ENCODE measurements at regions not wholly inside any gene's neighbourhood (a gene's known extent, or its start where the extent isn't known, plus 50 kb on each side); places are given as distances from the start of the nearest gene placed in this dataset.

DNA sequence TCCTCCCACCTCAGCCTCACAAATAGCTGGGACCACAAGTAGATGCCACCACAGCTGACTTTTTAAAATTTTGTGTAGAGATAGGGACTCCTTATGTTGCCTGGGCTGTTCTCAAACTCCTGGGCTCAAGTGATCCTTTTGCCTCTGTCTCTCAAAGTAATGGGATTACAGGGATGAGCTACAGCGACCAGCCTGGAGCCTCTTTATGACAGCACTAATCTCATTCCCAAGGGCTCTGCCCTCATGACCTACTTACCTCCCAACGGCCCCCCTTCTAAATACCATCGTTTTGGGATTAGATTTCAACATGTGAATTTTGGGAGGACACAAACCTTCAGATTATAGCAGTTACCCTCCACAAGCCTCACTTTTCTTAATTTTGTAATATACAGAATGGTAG, 150.6 kb upstream of the FUT8 start:
- TF ChIP-seq EZH2 (IDR thresholded peaks at IDR 0.05; ENCODE audit: low read depth, unreplicated experiment) (no peak), ZNF331 (CRISPR knock-in tag; IDR thresholded peaks at IDR 0.05; ENCODE audit: low read depth) (no peak), POLR2AphosphoS5 (IDR thresholded peaks at IDR 0.05; ENCODE audit: low read depth) (no peak), EZH2phosphoT487 (IDR thresholded peaks at IDR 0.05; ENCODE audit: unreplicated experiment) (no peak), ETS1 (IDR thresholded peaks at IDR 0.05) (no peak), JUNB (IDR thresholded peaks at IDR 0.05; ENCODE audit: unreplicated experiment) (no peak), CREB1 (CRISPR knock-in tag; IDR thresholded peaks at IDR 0.05; ENCODE audit: low read depth) (no peak), ZNF114 (CRISPR knock-in tag; IDR thresholded peaks at IDR 0.05) (no peak), NANOG (IDR thresholded peaks at IDR 0.05; ENCODE audit: borderline replicate concordance) (no peak), STAT1 (IDR thresholded peaks at IDR 0.05; ENCODE audit: unreplicated experiment) (no peak)
- TF ChIP-seq, protein P1, sequence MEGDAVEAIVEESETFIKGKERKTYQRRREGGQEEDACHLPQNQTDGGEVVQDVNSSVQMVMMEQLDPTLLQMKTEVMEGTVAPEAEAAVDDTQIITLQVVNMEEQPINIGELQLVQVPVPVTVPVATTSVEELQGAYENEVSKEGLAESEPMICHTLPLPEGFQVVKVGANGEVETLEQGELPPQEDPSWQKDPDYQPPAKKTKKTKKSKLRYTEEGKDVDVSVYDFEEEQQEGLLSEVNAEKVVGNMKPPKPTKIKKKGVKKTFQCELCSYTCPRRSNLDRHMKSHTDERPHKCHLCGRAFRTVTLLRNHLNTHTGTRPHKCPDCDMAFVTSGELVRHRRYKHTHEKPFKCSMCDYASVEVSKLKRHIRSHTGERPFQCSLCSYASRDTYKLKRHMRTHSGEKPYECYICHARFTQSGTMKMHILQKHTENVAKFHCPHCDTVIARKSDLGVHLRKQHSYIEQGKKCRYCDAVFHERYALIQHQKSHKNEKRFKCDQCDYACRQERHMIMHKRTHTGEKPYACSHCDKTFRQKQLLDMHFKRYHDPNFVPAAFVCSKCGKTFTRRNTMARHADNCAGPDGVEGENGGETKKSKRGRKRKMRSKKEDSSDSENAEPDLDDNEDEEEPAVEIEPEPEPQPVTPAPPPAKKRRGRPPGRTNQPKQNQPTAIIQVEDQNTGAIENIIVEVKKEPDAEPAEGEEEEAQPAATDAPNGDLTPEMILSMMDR (conservative IDR thresholded peaks at IDR 0.05; ENCODE audit: low read depth in 2 of 2): no peak
- TF ChIP-seq, protein P2, sequence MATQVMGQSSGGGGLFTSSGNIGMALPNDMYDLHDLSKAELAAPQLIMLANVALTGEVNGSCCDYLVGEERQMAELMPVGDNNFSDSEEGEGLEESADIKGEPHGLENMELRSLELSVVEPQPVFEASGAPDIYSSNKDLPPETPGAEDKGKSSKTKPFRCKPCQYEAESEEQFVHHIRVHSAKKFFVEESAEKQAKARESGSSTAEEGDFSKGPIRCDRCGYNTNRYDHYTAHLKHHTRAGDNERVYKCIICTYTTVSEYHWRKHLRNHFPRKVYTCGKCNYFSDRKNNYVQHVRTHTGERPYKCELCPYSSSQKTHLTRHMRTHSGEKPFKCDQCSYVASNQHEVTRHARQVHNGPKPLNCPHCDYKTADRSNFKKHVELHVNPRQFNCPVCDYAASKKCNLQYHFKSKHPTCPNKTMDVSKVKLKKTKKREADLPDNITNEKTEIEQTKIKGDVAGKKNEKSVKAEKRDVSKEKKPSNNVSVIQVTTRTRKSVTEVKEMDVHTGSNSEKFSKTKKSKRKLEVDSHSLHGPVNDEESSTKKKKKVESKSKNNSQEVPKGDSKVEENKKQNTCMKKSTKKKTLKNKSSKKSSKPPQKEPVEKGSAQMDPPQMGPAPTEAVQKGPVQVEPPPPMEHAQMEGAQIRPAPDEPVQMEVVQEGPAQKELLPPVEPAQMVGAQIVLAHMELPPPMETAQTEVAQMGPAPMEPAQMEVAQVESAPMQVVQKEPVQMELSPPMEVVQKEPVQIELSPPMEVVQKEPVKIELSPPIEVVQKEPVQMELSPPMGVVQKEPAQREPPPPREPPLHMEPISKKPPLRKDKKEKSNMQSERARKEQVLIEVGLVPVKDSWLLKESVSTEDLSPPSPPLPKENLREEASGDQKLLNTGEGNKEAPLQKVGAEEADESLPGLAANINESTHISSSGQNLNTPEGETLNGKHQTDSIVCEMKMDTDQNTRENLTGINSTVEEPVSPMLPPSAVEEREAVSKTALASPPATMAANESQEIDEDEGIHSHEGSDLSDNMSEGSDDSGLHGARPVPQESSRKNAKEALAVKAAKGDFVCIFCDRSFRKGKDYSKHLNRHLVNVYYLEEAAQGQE (IDR thresholded peaks at IDR 0.05; ENCODE audit: unreplicated experiment): no peak
- TF ChIP-seq, protein P3, sequence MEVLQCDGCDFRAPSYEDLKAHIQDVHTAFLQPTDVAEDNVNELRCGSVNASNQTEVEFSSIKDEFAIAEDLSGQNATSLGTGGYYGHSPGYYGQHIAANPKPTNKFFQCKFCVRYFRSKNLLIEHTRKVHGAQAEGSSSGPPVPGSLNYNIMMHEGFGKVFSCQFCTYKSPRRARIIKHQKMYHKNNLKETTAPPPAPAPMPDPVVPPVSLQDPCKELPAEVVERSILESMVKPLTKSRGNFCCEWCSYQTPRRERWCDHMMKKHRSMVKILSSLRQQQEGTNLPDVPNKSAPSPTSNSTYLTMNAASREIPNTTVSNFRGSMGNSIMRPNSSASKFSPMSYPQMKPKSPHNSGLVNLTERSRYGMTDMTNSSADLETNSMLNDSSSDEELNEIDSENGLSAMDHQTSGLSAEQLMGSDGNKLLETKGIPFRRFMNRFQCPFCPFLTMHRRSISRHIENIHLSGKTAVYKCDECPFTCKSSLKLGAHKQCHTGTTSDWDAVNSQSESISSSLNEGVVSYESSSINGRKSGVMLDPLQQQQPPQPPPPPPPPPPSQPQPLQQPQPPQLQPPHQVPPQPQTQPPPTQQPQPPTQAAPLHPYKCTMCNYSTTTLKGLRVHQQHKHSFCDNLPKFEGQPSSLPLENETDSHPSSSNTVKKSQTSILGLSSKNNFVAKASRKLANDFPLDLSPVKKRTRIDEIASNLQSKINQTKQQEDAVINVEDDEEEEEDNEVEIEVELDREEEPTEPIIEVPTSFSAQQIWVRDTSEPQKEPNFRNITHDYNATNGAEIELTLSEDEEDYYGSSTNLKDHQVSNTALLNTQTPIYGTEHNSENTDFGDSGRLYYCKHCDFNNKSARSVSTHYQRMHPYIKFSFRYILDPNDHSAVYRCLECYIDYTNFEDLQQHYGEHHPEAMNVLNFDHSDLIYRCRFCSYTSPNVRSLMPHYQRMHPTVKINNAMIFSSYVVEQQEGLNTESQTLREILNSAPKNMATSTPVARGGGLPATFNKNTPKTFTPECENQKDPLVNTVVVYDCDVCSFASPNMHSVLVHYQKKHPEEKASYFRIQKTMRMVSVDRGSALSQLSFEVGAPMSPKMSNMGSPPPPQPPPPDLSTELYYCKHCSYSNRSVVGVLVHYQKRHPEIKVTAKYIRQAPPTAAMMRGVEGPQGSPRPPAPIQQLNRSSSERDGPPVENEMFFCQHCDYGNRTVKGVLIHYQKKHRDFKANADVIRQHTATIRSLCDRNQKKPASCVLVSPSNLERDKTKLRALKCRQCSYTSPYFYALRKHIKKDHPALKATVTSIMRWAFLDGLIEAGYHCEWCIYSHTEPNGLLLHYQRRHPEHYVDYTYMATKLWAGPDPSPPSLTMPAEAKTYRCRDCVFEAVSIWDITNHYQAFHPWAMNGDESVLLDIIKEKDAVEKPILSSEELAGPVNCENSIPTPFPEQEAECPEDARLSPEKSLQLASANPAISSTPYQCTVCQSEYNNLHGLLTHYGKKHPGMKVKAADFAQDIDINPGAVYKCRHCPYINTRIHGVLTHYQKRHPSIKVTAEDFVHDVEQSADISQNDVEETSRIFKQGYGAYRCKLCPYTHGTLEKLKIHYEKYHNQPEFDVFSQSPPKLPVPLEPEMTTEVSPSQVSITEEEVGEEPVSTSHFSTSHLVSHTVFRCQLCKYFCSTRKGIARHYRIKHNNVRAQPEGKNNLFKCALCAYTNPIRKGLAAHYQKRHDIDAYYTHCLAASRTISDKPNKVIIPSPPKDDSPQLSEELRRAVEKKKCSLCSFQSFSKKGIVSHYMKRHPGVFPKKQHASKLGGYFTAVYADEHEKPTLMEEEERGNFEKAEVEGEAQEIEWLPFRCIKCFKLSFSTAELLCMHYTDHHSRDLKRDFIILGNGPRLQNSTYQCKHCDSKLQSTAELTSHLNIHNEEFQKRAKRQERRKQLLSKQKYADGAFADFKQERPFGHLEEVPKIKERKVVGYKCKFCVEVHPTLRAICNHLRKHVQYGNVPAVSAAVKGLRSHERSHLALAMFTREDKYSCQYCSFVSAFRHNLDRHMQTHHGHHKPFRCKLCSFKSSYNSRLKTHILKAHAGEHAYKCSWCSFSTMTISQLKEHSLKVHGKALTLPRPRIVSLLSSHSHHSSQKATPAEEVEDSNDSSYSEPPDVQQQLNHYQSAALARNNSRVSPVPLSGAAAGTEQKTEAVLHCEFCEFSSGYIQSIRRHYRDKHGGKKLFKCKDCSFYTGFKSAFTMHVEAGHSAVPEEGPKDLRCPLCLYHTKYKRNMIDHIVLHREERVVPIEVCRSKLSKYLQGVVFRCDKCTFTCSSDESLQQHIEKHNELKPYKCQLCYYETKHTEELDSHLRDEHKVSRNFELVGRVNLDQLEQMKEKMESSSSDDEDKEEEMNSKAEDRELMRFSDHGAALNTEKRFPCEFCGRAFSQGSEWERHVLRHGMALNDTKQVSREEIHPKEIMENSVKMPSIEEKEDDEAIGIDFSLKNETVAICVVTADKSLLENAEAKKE (CRISPR knock-in tag; IDR thresholded peaks at IDR 0.05): no peak

Data from GM23338 (cell line).